ENCODE measurements at regions not wholly inside any gene's neighbourhood (a gene's known extent, or its start where the extent isn't known, plus 50 kb on each side); places are given as distances from the start of the nearest gene placed in this dataset.

DNA sequence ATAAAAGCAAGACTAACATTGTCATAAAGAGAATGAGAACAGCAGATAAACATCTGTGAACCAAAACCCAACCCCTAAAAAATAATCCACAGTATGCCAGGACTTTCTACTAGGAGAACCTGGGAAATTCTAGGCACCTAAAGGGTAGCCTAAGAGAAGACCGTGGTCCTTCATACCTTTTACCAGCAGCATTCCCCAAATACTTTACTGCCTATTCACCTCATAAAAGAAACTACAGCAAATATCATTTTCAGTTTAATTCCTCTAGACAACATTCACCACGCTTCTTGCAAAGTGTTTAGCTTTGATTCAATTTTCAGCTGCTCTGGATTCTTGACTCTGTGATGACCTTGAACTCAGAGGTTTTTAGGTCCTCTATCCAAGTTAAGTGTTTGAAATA, 1180.7 kb upstream of the B3GALT2 start:
- no peak overlapping the region for H2BK120ac ChIP-seq (ENCODE audit: insufficient read depth, low read length, poor library complexity)
- H3K18ac ChIP-seq (ENCODE audit: low read length) = no peak overlapping the region
- H4K8ac ChIP-seq (ENCODE audit: low read depth, low read length) = no peak overlapping the region
- no peak overlapping the region for H3K9ac ChIP-seq (ENCODE audit: low read length)
- whole genome bisulfite sequencing (ENCODE audit: extremely low coverage, insufficient coverage, insufficient read length) = no CpG with 5 or more reads among the region's 2 CpGs
- no peaks in the 10 kb centered on the region for H3K79me1 ChIP-seq (ENCODE audit: low read length)
- no peaks in the 10 kb centered on the region for H3K79me2 ChIP-seq (ENCODE audit: control insufficient read depth, insufficient read depth, low read length, poor library complexity)
- H3K4ac ChIP-seq (ENCODE audit: low read depth, low read length) = no peak overlapping the region
- H3K4me2 ChIP-seq (ENCODE audit: low read length) = no peak overlapping the region
- no peaks in the 10 kb centered on the region for H3K36me3 ChIP-seq (ENCODE audit: control insufficient read depth in 1 of 2, insufficient read depth in 2 of 2, low read length in 2 of 2)
- peak; percentile 6 to 61 for DNase-seq
- no peaks in the 10 kb centered on the region for H3K9me3 ChIP-seq (ENCODE audit: insufficient read depth, low read depth, low read length)
- H3K23ac ChIP-seq (ENCODE audit: low read length) = no peak overlapping the region
- H3K4me1 ChIP-seq (ENCODE audit: control insufficient read depth in 1 of 2, insufficient read depth in 2 of 2, low read length in 2 of 2) = no peaks in the 10 kb centered on the region
- H2AK5ac ChIP-seq (ENCODE audit: low read length) = no peak overlapping the region
- no peak overlapping the region for H4K12ac ChIP-seq (ENCODE audit: low read depth, low read length)
- no peak overlapping the region for H2BK5ac ChIP-seq (ENCODE audit: low read depth, low read length, poor library complexity)
- H3K4me3 ChIP-seq (ENCODE audit: low read depth, low read length) = no peak overlapping the region
- H3K14ac ChIP-seq (ENCODE audit: low read length) = no peak overlapping the region
- H2AFZ ChIP-seq (ENCODE audit: insufficient read depth, low read length, poor library complexity) = no peak overlapping the region
- H3K27me3 ChIP-seq (ENCODE audit: insufficient read depth, low read length) = no peaks in the 10 kb centered on the region
- no peak overlapping the region for H2BK12ac ChIP-seq (ENCODE audit: low read length)
- no peak overlapping the region for H4K91ac ChIP-seq (ENCODE audit: low read depth, low read length)
- no peak overlapping the region for H3K27ac ChIP-seq (ENCODE audit: low read depth, low read length)

DNA sequence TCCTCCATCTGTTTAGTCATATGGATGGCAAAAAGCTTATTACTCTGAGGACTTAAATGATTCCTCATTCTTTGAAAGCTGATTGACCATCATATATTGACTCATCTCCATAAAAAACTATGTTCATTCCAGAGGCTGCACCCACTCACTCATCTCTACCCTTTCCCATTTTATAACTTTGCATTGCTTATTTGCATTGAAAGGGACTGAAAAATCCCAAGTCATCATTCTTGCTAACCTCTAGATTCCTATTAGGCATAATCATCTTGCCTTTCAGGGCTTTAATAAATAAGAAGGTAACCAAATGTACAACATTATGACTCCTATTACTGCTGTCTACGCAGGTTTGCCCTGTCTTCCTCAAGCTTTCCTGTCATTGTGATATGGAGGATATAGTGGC, 1180.3 kb upstream of the B3GALT2 start:
- no peak overlapping the region for H3K4me2 ChIP-seq (ENCODE audit: low read length)
- H3K27me3 ChIP-seq (ENCODE audit: insufficient read depth, low read length) = no peaks in the 10 kb centered on the region
- H2AK5ac ChIP-seq (ENCODE audit: low read length) = no peak overlapping the region
- WGBS (ENCODE audit: extremely low coverage, insufficient coverage, insufficient read length) = no CpG with 5 or more reads among the region's 1 CpG
- DNase-seq = no peak
- no peak overlapping the region for H3K4ac ChIP-seq (ENCODE audit: low read depth, low read length)
- H4K12ac ChIP-seq (ENCODE audit: low read depth, low read length) = no peak overlapping the region
- H2BK12ac ChIP-seq (ENCODE audit: low read length) = no peak overlapping the region
- no peaks in the 10 kb centered on the region for H3K4me1 ChIP-seq (ENCODE audit: control insufficient read depth in 1 of 2, insufficient read depth in 2 of 2, low read length in 2 of 2)
- H3K18ac ChIP-seq (ENCODE audit: low read length) = no peak overlapping the region
- H3K27ac ChIP-seq (ENCODE audit: low read depth, low read length) = no peak overlapping the region
- H2AFZ ChIP-seq (ENCODE audit: insufficient read depth, low read length, poor library complexity) = no peak overlapping the region
- no peaks in the 10 kb centered on the region for H3K79me1 ChIP-seq (ENCODE audit: low read length)
- H3K9me3 ChIP-seq (ENCODE audit: insufficient read depth, low read depth, low read length) = no peaks in the 10 kb centered on the region
- H2BK120ac ChIP-seq (ENCODE audit: insufficient read depth, low read length, poor library complexity) = no peak overlapping the region
- H3K79me2 ChIP-seq (ENCODE audit: control insufficient read depth, insufficient read depth, low read length, poor library complexity) = no peaks in the 10 kb centered on the region
- no peaks in the 10 kb centered on the region for H3K36me3 ChIP-seq (ENCODE audit: control insufficient read depth in 1 of 2, insufficient read depth in 2 of 2, low read length in 2 of 2)
- no peak overlapping the region for H3K14ac ChIP-seq (ENCODE audit: low read length)
- H3K4me3 ChIP-seq (ENCODE audit: low read depth, low read length) = no peak overlapping the region
- H4K8ac ChIP-seq (ENCODE audit: low read depth, low read length) = no peak overlapping the region
- H3K23ac ChIP-seq (ENCODE audit: low read length) = no peak overlapping the region
- no peak overlapping the region for H2BK5ac ChIP-seq (ENCODE audit: low read depth, low read length, poor library complexity)
- H3K9ac ChIP-seq (ENCODE audit: low read length) = no peak overlapping the region
- H4K91ac ChIP-seq (ENCODE audit: low read depth, low read length) = no peak overlapping the region

DNA sequence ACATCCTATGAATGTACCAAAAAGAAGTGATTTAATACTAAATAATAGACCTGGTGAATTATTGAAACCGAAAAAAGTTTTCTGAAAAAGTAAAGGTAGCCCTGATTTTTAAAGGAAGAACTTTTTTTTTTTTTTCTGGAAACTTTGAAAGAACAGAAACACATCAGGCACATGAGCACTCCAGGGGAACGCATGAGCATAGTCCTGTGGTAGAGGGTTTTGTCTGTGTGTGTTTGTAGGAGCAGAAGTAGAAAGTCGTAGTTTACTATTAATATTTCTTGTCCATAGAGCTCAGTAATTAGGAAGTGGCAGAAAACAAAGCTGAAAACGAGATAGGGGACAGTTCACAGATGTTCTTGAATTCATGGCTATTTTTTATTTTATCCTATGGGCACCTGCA, 1175.9 kb upstream of the B3GALT2 start:
- no peak overlapping the region for H2BK12ac ChIP-seq (ENCODE audit: low read length)
- no peaks in the 10 kb centered on the region for H3K9me3 ChIP-seq (ENCODE audit: insufficient read depth, low read depth, low read length)
- no peak overlapping the region for H3K4me2 ChIP-seq (ENCODE audit: low read length)
- no peaks in the 10 kb centered on the region for H3K79me1 ChIP-seq (ENCODE audit: low read length)
- WGBS (ENCODE audit: extremely low coverage, insufficient coverage, insufficient read length) = no CpG with 5 or more reads among the region's 4 CpGs
- H3K36me3 ChIP-seq (ENCODE audit: control insufficient read depth in 1 of 2, insufficient read depth in 2 of 2, low read length in 2 of 2) = no peaks in the 10 kb centered on the region
- no peak overlapping the region for H2AK5ac ChIP-seq (ENCODE audit: low read length)
- H3K27me3 ChIP-seq (ENCODE audit: insufficient read depth, low read length) = no peaks in the 10 kb centered on the region
- no peak overlapping the region for H3K4me3 ChIP-seq (ENCODE audit: low read depth, low read length)
- H3K14ac ChIP-seq (ENCODE audit: low read length) = no peak overlapping the region
- no peak overlapping the region for H3K9ac ChIP-seq (ENCODE audit: low read length)
- H3K4ac ChIP-seq (ENCODE audit: low read depth, low read length) = no peak overlapping the region
- H3K23ac ChIP-seq (ENCODE audit: low read length) = no peak overlapping the region
- H2BK120ac ChIP-seq (ENCODE audit: insufficient read depth, low read length, poor library complexity) = no peak overlapping the region
- H4K91ac ChIP-seq (ENCODE audit: low read depth, low read length) = no peak overlapping the region
- no peak for DNase-seq
- H3K27ac ChIP-seq (ENCODE audit: low read depth, low read length) = no peak overlapping the region
- no peak overlapping the region for H4K12ac ChIP-seq (ENCODE audit: low read depth, low read length)
- H4K8ac ChIP-seq (ENCODE audit: low read depth, low read length) = no peak overlapping the region
- H3K4me1 ChIP-seq (ENCODE audit: control insufficient read depth in 1 of 2, insufficient read depth in 2 of 2, low read length in 2 of 2) = no peaks in the 10 kb centered on the region
- H2BK5ac ChIP-seq (ENCODE audit: low read depth, low read length, poor library complexity) = no peak overlapping the region
- H3K18ac ChIP-seq (ENCODE audit: low read length) = no peak overlapping the region
- no peaks in the 10 kb centered on the region for H3K79me2 ChIP-seq (ENCODE audit: control insufficient read depth, insufficient read depth, low read length, poor library complexity)
- H2AFZ ChIP-seq (ENCODE audit: insufficient read depth, low read length, poor library complexity) = no peak overlapping the region

DNA sequence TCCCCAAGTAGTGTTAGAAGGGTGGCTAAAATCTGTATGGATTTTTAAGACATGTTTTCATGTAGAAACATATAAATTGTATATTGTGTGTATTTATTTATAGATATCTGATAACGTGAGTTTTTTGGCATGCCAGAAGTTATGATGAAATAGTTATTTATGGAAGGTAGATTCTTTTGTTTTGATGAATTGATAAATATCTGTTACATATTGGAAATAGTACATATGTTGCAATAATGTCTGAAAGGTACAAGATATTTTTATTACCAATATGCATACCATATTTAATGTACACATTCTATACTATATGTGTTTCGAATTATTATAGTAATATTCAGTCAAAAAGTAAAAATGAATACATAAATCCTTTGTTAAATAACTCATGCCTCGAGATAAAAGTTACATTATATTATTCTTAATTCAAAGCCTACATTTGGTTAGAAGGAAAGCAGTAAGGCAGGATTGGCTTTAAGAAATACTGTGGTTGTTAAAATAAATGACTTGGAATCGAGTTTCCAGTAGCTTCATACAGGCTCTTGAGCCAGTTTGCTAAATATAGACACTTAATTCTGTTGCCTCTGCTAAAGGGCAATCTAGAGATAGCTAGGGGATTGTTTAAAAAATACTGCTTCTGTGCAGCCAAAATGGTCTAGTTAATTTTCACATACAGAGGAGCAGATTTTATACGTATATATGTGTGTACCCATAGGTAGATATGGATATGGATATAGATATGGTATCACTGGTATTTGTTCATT, 1175.1 kb upstream of the B3GALT2 start:
- Histone ChIP-seq H2BK12ac (ENCODE audit: low read length) (no peak overlapping the region), H3K4me3 (ENCODE audit: low read depth, low read length) (no peak overlapping the region), H3K4me1 (ENCODE audit: control insufficient read depth in 1 of 2, insufficient read depth in 2 of 2, low read length in 2 of 2) (no peaks in the 10 kb centered on the region), H2BK5ac (ENCODE audit: low read depth, low read length, poor library complexity) (no peak overlapping the region), H3K14ac (ENCODE audit: low read length) (no peak overlapping the region), H3K18ac (ENCODE audit: low read length) (no peak overlapping the region), H3K27ac (ENCODE audit: low read depth, low read length) (no peak overlapping the region), H3K79me1 (ENCODE audit: low read length) (no peaks in the 10 kb centered on the region), H3K79me2 (ENCODE audit: control insufficient read depth, insufficient read depth, low read length, poor library complexity) (no peaks in the 10 kb centered on the region), H2BK120ac (ENCODE audit: insufficient read depth, low read length, poor library complexity) (no peak overlapping the region), H2AK5ac (ENCODE audit: low read length) (no peak overlapping the region), H3K9ac (ENCODE audit: low read length) (no peak overlapping the region), H3K23ac (ENCODE audit: low read length) (no peak overlapping the region), H3K27me3 (ENCODE audit: insufficient read depth, low read length) (no peaks in the 10 kb centered on the region), H2AFZ (ENCODE audit: insufficient read depth, low read length, poor library complexity) (no peak overlapping the region), H4K12ac (ENCODE audit: low read depth, low read length) (no peak overlapping the region), H3K9me3 (ENCODE audit: insufficient read depth, low read depth, low read length) (no peaks in the 10 kb centered on the region), H4K8ac (ENCODE audit: low read depth, low read length) (no peak overlapping the region), H3K36me3 (ENCODE audit: control insufficient read depth in 1 of 2, insufficient read depth in 2 of 2, low read length in 2 of 2) (no peaks in the 10 kb centered on the region), H4K91ac (ENCODE audit: low read depth, low read length) (no peak overlapping the region), H3K4me2 (ENCODE audit: low read length) (no peak overlapping the region), H3K4ac (ENCODE audit: low read depth, low read length) (no peak overlapping the region)
- no peak for DNase-seq
- no CpG with 5 or more reads among the region's 5 CpGs for WGBS (ENCODE audit: extremely low coverage, insufficient coverage, insufficient read length)
